ENCODE measurements at regions not wholly inside any gene's neighbourhood (a gene's known extent, or its start where the extent isn't known, plus 50 kb on each side); places are given as distances from the start of the nearest gene placed in this dataset.

DNA sequence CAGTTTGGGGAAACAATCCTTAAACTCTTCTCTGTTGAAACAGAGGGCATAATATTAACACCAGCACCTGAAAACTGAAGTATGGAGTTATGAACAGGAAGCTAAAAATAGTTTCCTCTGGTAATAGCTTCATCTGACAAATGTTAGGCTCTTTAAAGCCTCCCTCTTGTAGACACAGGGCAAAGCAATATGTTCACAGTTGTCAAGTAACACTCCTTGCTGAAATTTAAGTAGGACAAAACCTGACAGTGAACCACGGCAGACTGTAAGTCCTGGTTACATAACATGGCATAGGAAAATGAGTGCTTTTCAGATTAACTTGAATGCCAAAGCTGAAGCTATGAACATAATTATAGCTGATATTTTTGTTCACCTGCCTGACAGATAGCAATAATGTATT is 172.9 kb downstream of the CMPK2 start:
- WGBS (ENCODE audit: low lambda C conversion rate), result 0% methylated on average over 1 of the region's 1 CpG
- CTCF ChIA-PET (ENCODE audit: low intra/inter-chr PET ratio, low total read pairs), result no interaction called here
- TF ChIP-seq MTA1 (CRISPR knock-in tag; IDR thresholded peaks at IDR 0.05; ENCODE audit: borderline replicate concordance), result no peak
- no peak for TF ChIP-seq ZSCAN25 (CRISPR knock-in tag; IDR thresholded peaks at IDR 0.05)
- no peak for TF ChIP-seq ETV6 (CRISPR knock-in tag; conservative IDR thresholded peaks at IDR 0.05)
- no peak for TF ChIP-seq ZNF878 (CRISPR knock-in tag; IDR thresholded peaks at IDR 0.05)
- TF ChIP-seq ZNF501 (CRISPR knock-in tag; IDR thresholded peaks at IDR 0.05), result no peak
- no peak for TF ChIP-seq ZNF136 (CRISPR knock-in tag; IDR thresholded peaks at IDR 0.05; ENCODE audit: low read depth)
- no peak for TF ChIP-seq ZNF20 (CRISPR knock-in tag; IDR thresholded peaks at IDR 0.05)
- TF ChIP-seq, protein P1, sequence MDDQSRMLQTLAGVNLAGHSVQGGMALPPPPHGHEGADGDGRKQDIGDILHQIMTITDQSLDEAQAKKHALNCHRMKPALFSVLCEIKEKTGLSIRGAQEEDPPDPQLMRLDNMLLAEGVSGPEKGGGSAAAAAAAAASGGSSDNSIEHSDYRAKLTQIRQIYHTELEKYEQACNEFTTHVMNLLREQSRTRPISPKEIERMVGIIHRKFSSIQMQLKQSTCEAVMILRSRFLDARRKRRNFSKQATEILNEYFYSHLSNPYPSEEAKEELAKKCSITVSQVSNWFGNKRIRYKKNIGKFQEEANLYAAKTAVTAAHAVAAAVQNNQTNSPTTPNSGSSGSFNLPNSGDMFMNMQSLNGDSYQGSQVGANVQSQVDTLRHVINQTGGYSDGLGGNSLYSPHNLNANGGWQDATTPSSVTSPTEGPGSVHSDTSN (CRISPR knock-in tag; IDR thresholded peaks at IDR 0.05; ENCODE audit: borderline replicate concordance), result no peak
- TF ChIP-seq PPARG (CRISPR knock-in tag; conservative IDR thresholded peaks at IDR 0.05), result no peak
- TF ChIP-seq, protein P2, sequence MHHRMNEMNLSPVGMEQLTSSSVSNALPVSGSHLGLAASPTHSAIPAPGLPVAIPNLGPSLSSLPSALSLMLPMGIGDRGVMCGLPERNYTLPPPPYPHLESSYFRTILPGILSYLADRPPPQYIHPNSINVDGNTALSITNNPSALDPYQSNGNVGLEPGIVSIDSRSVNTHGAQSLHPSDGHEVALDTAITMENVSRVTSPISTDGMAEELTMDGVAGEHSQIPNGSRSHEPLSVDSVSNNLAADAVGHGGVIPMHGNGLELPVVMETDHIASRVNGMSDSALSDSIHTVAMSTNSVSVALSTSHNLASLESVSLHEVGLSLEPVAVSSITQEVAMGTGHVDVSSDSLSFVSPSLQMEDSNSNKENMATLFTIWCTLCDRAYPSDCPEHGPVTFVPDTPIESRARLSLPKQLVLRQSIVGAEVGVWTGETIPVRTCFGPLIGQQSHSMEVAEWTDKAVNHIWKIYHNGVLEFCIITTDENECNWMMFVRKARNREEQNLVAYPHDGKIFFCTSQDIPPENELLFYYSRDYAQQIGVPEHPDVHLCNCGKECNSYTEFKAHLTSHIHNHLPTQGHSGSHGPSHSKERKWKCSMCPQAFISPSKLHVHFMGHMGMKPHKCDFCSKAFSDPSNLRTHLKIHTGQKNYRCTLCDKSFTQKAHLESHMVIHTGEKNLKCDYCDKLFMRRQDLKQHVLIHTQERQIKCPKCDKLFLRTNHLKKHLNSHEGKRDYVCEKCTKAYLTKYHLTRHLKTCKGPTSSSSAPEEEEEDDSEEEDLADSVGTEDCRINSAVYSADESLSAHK (CRISPR knock-in tag; IDR thresholded peaks at IDR 0.05; ENCODE audit: borderline replicate concordance), result no peak
- TF ChIP-seq, protein P3, sequence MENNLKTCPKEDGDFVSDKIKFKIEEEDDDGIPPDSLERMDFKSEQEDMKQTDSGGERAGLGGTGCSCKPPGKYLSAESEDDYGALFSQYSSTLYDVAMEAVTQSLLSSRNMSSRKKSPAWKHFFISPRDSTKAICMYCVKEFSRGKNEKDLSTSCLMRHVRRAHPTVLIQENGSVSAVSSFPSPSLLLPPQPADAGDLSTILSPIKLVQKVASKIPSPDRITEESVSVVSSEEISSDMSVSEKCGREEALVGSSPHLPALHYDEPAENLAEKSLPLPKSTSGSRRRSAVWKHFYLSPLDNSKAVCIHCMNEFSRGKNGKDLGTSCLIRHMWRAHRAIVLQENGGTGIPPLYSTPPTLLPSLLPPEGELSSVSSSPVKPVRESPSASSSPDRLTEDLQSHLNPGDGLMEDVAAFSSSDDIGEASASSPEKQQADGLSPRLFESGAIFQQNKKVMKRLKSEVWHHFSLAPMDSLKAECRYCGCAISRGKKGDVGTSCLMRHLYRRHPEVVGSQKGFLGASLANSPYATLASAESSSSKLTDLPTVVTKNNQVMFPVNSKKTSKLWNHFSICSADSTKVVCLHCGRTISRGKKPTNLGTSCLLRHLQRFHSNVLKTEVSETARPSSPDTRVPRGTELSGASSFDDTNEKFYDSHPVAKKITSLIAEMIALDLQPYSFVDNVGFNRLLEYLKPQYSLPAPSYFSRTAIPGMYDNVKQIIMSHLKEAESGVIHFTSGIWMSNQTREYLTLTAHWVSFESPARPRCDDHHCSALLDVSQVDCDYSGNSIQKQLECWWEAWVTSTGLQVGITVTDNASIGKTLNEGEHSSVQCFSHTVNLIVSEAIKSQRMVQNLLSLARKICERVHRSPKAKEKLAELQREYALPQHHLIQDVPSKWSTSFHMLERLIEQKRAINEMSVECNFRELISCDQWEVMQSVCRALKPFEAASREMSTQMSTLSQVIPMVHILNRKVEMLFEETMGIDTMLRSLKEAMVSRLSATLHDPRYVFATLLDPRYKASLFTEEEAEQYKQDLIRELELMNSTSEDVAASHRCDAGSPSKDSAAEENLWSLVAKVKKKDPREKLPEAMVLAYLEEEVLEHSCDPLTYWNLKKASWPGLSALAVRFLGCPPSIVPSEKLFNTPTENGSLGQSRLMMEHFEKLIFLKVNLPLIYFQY (CRISPR knock-in tag; IDR thresholded peaks at IDR 0.05; ENCODE audit: borderline replicate concordance), result no peak
- TF ChIP-seq ZMYM3 (CRISPR knock-in tag; IDR thresholded peaks at IDR 0.05), result no peak
- TF ChIP-seq, protein P4, sequence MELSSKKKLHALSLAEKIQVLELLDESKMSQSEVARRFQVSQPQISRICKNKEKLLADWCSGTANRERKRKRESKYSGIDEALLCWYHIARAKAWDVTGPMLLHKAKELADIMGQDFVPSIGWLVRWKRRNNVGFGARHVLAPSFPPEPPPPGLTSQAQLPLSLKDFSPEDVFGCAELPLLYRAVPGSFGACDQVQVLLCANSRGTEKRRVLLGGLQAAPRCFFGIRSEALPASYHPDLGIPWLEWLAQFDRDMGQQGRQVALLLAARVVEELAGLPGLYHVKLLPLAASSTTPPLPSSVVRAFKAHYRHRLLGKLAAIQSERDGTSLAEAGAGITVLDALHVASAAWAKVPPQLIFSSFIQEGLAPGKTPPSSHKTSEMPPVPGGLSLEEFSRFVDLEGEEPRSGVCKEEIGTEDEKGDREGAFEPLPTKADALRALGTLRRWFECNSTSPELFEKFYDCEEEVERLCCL (CRISPR knock-in tag; IDR thresholded peaks at IDR 0.05; ENCODE audit: borderline replicate concordance), result no peak
- no peak for TF ChIP-seq ZNF138 (CRISPR knock-in tag; IDR thresholded peaks at IDR 0.05; ENCODE audit: low read depth)
- no peak for TF ChIP-seq RBFOX2 (IDR thresholded peaks at IDR 0.05; ENCODE audit: low read depth, low read length)

More for the DNA sequence above, 172.9 kb downstream of the CMPK2 start:
- no peaks in the 10 kb centered on the region for H3K79me2 ChIP-seq (ENCODE audit: insufficient read depth, low read length)
- H3K4me3 ChIP-seq (replicated peaks in 1 of 3; ENCODE audit: insufficient read depth in 1 of 3, low read depth in 2 of 3, low read length in 3 of 3), result no peak overlapping the region
- H2AFZ ChIP-seq (ENCODE audit: low read length), result no peak overlapping the region
- H3K27ac ChIP-seq (ENCODE audit: extremely low read length, insufficient read depth, low read length), result no peak overlapping the region
- POLR2A ChIA-PET, result no interaction called here
- FAIRE-seq, result no peak
- no peaks in the 10 kb centered on the region for H4K20me1 ChIP-seq (ENCODE audit: insufficient read depth, low read length)
- BruUV-seq (replicated peaks), result no TSS peak
- in situ Hi-C loops (cut with HindIII; ENCODE audit: extremely low pct_ligation_motif_present, low pct_unique_long_range_greater_than_20kb), result no loop called here
- no peaks in the 10 kb centered on the region for H3K27me3 ChIP-seq (ENCODE audit: control insufficient read depth in 1 of 2, insufficient read depth in 2 of 2, low read length in 2 of 2)
- ATAC-seq, result no peak
- no peak for DNase-seq (ENCODE audit: low spot score)
- H3K4me2 ChIP-seq (ENCODE audit: low read depth, low read length), result no peak overlapping the region
- no peaks in the 10 kb centered on the region for H3K4me1 ChIP-seq (ENCODE audit: insufficient read depth, low read length)
- H3K9me3 ChIP-seq (ENCODE audit: low read length), result no peaks in the 10 kb centered on the region
- no peak overlapping the region for H3K9ac ChIP-seq (ENCODE audit: insufficient read depth, low read depth, low read length)
- intact Hi-C loops (cut with micrococcal nuclease; ENCODE audit: unreplicated experiment), result no loop called here
- no peaks in the 10 kb centered on the region for H3K36me3 ChIP-seq (replicated peaks in 1 of 2; ENCODE audit: control insufficient read depth in 1 of 2, insufficient read depth in 2 of 2, low read length in 2 of 2)

All from HepG2 (cell line).